NCI-H82 treated with DMSO at 0.1 percent for 48 hours (cell line): ENCODE measurements at regions not wholly inside any gene's neighbourhood (a gene's known extent, or its start where the extent isn't known, plus 50 kb on each side); places are given as distances from the start of the nearest gene placed in this dataset.

Source experiments
- DNase-seq: peaks from one replicate; lab custom pipeline; 2025; ENCODE audit not compliant: unreplicated experiment; lab: John Stamatoyannopoulos, UW

DNA sequence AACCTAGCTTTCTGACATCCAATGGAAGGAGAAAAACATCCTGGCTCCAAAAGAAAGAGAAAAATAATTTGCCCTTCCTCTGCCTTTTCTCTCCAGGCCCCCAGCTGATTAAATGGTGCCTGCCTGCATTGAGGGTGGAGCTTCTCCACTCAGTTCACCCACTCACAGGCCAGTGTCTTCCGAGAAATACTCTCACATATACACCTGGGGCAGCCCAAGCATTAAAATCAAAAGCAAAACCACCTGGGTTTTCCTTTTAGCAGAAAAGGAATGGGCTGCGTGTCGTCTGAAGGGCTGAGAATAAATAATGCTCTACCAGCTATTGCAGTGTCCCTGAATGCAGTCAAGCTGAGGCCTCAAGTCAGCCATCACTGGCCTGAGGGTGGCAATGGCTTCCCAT, 1143.8 kb upstream of the TENM4 start:
- DNase-seq, result no peak

- DNase-seq, result no peak
Observed at GRCh38 chr11:80569832-80570231, 1129.0 kb upstream of the TENM4 start.

DNA sequence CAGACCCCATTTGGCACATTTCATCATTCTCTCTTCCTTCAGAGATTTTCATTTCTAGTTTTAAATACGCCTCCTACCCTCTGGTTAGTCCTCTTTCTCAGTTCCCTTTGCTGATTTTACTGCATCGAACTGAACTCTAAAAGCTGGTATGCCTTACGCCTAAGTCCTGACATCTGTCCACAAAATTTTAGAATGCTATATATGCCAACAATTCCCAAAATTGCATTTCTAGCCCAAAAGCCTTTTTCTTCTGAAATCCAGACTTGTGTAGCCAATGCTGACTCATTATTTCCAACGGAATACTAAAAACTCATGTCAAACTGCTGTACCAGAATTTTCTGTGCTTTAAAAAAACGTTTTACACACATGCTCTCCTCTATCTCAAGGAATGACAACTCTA, 1124.4 kb upstream of the TENM4 start:
- DNase-seq, result no peak

- DNase-seq, result no peak
Observed at GRCh38 chr11:80562523-80563125, 1121.8 kb upstream of the TENM4 start.

GRCh38 chr11:80559942-80560341, 1119.1 kb upstream of the TENM4 start:
- no peak for DNase-seq

GRCh38 chr11:80553565-80553964, 1112.7 kb upstream of the TENM4 start:
- no peak for DNase-seq

GRCh38 chr11:80542704-80543103, 1101.9 kb upstream of the TENM4 start:
- DNase-seq, result no peak

DNA sequence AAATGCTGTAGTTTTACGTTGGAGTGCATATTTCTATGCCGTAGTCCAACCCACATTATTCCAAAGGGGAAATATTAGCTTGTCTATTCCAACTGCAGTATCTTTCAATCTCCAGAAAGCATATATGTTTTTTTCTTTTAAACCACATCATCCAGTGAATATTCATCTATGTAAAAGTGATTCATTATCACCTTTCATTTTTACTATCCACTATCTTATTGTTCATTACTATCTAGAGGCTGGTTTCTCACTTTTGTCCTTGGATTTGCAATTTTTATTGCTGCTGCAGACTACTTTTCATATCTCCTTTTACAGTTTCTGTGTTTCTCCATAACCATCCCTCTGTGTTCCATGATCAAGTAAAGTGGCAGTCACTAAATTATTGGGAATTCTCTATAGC, 1097.2 kb upstream of the TENM4 start:
- no peak for DNase-seq

DNA sequence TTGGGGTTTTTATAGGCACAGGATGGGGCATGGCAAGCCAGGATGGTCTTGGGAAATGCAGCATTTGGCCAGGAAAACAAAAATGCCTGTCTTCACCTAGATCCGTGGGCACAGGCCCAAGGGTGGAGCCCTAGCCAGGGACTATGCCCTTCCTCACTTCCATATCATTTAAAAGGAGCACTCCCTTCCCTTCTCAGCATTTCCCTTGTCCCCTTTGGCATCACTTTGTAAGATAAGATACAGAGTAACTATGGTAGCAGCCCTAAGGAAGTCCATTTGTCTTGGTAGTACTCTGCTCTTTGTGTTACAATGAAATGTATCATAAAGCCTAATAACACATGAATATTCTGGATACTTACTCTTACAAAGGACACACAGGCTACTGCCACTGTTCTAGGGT, 1092.6 kb upstream of the TENM4 start:
- no peak for DNase-seq

GRCh38 chr11:80532633-80533232, 1091.9 kb upstream of the TENM4 start:
- DNase-seq, result no peak

- no peak for DNase-seq
Observed at GRCh38 chr11:80529726-80530125, 1088.9 kb upstream of the TENM4 start.

DNA sequence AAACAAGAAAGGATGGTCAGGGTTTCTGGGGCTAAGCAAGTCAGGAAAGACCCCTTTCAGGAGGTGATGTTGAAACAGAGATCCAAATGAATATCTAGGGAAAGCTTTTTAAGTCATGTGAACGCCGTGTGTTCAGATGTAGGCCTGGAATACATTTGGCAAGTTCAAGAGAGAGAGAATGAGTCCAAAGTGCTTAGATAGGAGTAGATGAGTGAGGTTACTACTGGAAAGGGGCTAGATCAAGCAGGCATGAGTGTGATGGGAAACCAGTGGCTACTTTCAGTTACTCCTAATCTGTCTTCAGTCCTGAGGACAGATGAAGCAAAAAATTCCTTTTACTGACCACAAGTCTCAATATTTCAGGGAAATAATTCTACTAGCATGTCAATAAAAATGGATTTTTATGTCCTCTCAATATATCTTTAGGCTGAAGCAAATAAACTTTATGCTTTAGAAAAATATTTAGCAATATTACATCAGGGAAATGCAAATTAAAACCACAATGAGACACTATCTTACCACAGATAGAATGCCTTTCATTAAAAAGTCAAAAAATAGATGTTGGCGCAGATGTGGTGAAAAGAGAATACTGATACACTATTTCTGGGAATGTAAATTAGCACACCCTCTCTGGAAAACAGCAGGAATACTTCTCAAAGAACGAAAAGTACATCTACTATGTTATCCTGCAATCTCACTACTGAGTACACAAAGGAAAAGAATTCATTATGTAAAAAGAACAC, 1085.0 kb upstream of the TENM4 start:
- no peak for DNase-seq

DNA sequence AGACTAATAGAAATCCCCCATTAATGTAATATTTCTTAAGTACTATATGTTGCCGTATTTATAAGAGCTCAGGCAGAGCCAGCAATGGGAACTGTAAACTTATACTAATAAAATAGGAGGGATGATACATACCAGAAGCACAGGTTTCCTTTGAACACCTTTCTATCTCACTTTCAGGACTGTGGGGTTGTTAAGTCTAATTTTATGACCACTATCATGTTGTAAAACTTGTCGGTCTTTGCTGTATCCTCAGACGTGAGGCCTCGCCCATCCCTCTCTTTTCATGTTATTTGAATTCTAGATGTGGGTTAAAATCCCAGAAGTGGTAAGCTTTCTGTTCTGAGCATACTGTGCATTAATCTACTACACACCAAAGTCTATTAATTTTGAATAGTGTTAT, 1083.5 kb upstream of the TENM4 start:
- DNase-seq, result no peak

DNA sequence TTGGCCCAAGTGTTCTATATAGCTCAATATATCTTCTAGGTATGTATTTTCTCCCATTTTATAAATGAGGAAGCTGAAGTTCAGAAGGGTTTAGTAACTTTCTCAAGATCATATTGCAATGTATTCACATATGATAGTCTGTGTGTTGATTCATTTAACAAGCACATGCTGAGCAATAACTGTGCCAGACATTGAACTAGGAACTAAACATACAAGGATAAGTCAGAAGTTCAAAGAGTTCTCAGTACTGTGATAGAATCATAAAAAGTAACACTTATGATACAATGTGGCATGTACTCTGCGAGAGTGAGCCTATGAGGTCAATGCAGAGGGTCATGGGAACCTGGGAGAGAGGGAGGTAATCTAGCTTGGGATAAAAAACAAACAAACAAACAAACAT, 1082.2 kb upstream of the TENM4 start:
- DNase-seq, result no peak

DNA sequence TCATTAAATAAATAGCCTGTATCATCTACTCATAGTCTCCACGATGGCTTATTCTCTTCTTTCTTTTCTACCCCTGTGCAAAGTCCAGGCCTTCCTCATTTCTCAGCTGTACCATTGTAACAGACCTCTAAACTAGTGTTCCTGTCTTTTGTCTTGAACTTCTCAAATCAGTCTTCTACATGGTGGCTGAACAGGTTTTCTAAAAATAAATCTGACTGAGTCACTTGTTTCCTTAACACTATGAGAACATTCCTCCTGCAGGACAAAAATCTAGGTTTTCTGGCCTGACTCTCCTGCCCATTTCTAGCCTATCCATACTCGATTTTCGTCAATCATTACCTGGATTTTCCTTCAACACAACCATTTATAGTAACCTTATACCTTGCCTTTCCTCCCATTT, 1080.8 kb upstream of the TENM4 start:
- DNase-seq, result no peak

GRCh38 chr11:80520507-80520887, 1079.7 kb upstream of the TENM4 start:
- no peak for DNase-seq

DNA sequence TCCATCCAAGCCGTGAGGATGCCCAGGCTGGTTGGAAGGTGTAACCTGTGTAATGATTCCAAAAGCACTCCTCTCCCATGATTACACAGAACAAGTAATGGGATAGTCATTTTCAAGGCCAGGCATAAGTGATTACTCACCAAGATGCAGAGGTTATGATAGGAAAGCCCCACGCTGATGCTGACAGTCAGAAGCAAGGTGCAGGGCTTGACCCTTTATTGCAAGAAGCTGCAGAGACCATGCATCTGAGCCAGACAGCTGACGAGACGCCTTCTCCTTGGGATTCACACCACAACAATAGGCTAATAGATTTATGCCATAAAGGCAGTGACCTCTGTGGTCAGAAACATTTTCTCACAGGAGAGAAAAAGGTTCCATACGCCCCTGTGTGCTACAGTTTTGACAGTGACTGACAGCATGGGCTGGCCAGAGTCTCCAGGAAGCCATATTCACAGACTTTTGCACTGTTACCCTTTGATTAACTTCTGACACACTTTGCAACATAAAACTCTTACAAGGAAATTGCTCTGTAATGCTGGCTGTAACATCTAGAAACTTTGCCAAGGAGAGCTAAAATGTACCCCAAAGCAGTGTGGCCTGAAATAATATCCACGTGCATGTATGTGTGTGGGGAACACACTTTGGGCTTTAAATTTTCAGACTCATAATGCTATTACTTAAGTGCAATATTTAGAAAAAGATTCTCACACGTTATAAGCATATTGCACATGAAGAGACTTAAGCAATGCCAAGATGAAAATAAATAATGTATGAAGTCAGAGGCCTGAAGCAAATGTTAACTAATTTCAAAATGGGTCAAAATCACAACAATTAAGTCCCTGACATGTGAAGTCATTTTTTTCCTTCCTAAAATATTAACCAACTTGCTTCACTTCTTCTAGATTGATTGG, 1079.0 kb upstream of the TENM4 start:
- no peak for DNase-seq

- no peak for DNase-seq
Observed at GRCh38 chr11:80517701-80518100, 1076.9 kb upstream of the TENM4 start.

GRCh38 chr11:80515097-80515496, 1074.3 kb upstream of the TENM4 start:
- no peak for DNase-seq

DNA sequence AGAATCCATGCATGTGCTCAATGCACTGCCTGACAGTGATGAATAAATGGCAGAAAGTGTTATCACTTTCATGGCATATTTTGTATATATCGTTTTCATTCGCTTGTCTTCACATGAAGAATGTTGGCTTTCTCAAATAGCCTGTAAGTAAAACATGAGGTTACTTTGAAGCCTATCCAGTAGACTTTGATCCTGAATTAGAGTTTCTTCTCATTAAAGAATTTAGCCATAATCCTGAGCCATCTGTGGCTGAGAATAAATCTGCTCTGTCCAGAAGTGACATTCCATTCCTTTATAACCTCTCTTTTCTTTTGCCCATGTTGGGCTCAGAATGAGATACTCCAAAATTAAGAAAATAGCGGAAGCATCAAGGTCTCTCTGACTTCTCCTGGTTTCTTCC, 1071.7 kb upstream of the TENM4 start:
- no peak for DNase-seq

DNA sequence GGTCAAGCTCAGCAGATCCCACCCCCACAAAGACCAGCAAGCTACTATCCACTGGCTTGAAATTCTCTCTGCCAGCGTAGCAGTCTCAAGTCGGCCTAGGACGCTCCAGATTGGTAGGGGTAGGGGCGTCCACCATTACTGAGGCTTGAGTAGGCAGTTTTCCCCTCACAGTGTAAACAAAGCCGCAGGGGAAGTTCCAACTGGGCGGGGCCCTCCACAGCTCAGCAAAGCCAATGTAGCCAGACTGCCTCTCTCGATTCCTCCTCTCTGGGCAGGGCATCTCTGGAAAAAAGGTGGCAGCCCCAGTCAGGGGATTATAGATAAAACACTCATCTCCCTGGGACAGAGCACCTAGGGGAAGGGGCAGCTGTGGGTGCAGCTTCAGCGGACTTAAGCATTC, 1064.9 kb upstream of the TENM4 start:
- no peak for DNase-seq

- no peak for DNase-seq
Observed at GRCh38 chr11:80503990-80504389, 1063.2 kb upstream of the TENM4 start.
